Endothelial cell (in vitro differentiated cells): ENCODE measurements at regions not wholly inside any gene's neighbourhood (a gene's known extent, or its start where the extent isn't known, plus 50 kb on each side); places are given as distances from the start of the nearest gene placed in this dataset.
"Not testable (repeated sequence)": the region's sequence is repeated elsewhere in the genome, so short reads cannot be mapped to it uniquely, and the experiment has no call there.

Experiments used
- DNase-seq: peaks from one replicate; pipeline ENCODE4 v3.0.0; 2021; ENCODE audit warnings: low spot score
- H3K27ac Mint-ChIP-seq: one replicate; pipeline ENCODE4 v1.8.0; 2021; ENCODE audit warnings: mixed read lengths, inconsistent platforms; ENCODE audit not compliant: unreplicated experiment
- H3K27me3 Mint-ChIP-seq: one replicate; pipeline ENCODE4 v1.8.0; 2021; ENCODE audit warnings: mild to moderate bottlenecking, moderate library complexity, mixed read lengths, inconsistent platforms; ENCODE audit not compliant: unreplicated experiment
- H3K36me3 Mint-ChIP-seq: one replicate; pipeline ENCODE4 v1.8.0; 2021; ENCODE audit warnings: mild to moderate bottlenecking, low read depth, mixed read lengths, inconsistent platforms; ENCODE audit not compliant: unreplicated experiment
- H3K4me1 Mint-ChIP-seq: one replicate; pipeline ENCODE4 v1.8.0; 2021; ENCODE audit warnings: mild to moderate bottlenecking, mixed read lengths, inconsistent platforms; ENCODE audit not compliant: unreplicated experiment
- H3K4me3 Mint-ChIP-seq: one replicate; pipeline ENCODE4 v1.8.0; 2021; ENCODE audit warnings: mild to moderate bottlenecking, mixed read lengths, inconsistent platforms; ENCODE audit not compliant: unreplicated experiment
- H3K9me3 Mint-ChIP-seq: one replicate; pipeline ENCODE4 v1.8.0; 2021; ENCODE audit warnings: mixed read lengths, inconsistent platforms; ENCODE audit not compliant: unreplicated experiment
- CTCF ChIP-seq: fragments of 200-600 bp; sonication (generic); IDR thresholded peaks from one replicate; pipeline ENCODE4 v1.5.0; 2021; ENCODE audit warnings: antibody characterized with exemption; ENCODE audit not compliant: unreplicated experiment

GRCh38 chr12:107373238-107373809 lies 280.0 kb upstream of the CRY1 start:
- TF ChIP-seq CTCF: no peak
- DNase-seq: no peak
- H3K4me3 Mint-ChIP-seq: no peak overlapping the region
- no peaks in the 10 kb centered on the region for H3K36me3 Mint-ChIP-seq
- peaks cover 5% of the 10 kb centered on the region for H3K27me3 Mint-ChIP-seq
- H3K27ac Mint-ChIP-seq: no peak overlapping the region
- H3K4me1 Mint-ChIP-seq: peaks cover 23% of the 10 kb centered on the region
- no peaks in the 10 kb centered on the region for H3K9me3 Mint-ChIP-seq

GRCh38 chr12:107374161-107374840 lies 281.0 kb upstream of the CRY1 start:
- H3K27ac Mint-ChIP-seq: peak overlapping the region; percentile 11

GRCh38 chr12:107375231-107375630 lies 281.9 kb upstream of the CRY1 start:
- Mint-ChIP-seq H3K27me3 (peaks cover 5% of the 10 kb centered on the region), H3K4me1 (peaks cover 23% of the 10 kb centered on the region), H3K4me3 (no peak overlapping the region), H3K27ac (no peak overlapping the region), H3K36me3 (no peaks in the 10 kb centered on the region), H3K9me3 (no peaks in the 10 kb centered on the region)
- TF ChIP-seq CTCF: no peak
- no peak for DNase-seq

More at GRCh38 chr12:107374161-107374840, 281.0 kb upstream of the CRY1 start:
- TF ChIP-seq CTCF: no peak
- no peak for DNase-seq
- Mint-ChIP-seq H3K9me3 (no peaks in the 10 kb centered on the region), H3K27me3 (peaks cover 5% of the 10 kb centered on the region), H3K36me3 (no peaks in the 10 kb centered on the region), H3K4me3 (no peak overlapping the region), H3K4me1 (peaks cover 23% of the 10 kb centered on the region)

- no peak for TF ChIP-seq CTCF
- Mint-ChIP-seq H3K9me3 (no peaks in the 10 kb centered on the region), H3K4me1 (peaks cover 14% of the 10 kb centered on the region), H3K27me3 (peaks cover 5% of the 10 kb centered on the region), H3K4me3 (no peak overlapping the region), H3K27ac (no peak overlapping the region), H3K36me3 (no peaks in the 10 kb centered on the region)
- DNase-seq: no peak
Measured at GRCh38 chr12:107377596-107378385, 284.4 kb upstream of the CRY1 start.

- Mint-ChIP-seq H3K27ac (no peak overlapping the region), H3K4me1 (peaks cover 11% of the 10 kb centered on the region), H3K27me3 (peaks cover 5% of the 10 kb centered on the region), H3K36me3 (no peaks in the 10 kb centered on the region), H3K4me3 (no peak overlapping the region), H3K9me3 (no peaks in the 10 kb centered on the region)
- no peak for TF ChIP-seq CTCF
- no peak for DNase-seq
Measured at GRCh38 chr12:107378609-107379008, 285.3 kb upstream of the CRY1 start.

GRCh38 chr12:107379142-107379851 lies 285.9 kb upstream of the CRY1 start:
- not testable (repeated sequence) for H3K4me3 Mint-ChIP-seq, H3K27ac Mint-ChIP-seq, H3K36me3 Mint-ChIP-seq, H3K27me3 Mint-ChIP-seq, DNase-seq, H3K4me1 Mint-ChIP-seq, H3K9me3 Mint-ChIP-seq
